Smooth muscle cell (in vitro differentiated cells): ENCODE measurements at regions not wholly inside any gene's neighbourhood (a gene's known extent, or its start where the extent isn't known, plus 50 kb on each side); places are given as distances from the start of the nearest gene placed in this dataset.

Experiments
- DNase-seq: peaks from one replicate; lab custom pipeline; 2025; ENCODE audit not compliant: unreplicated experiment; lab: John Stamatoyannopoulos, UW
- H2AFZ ChIP-seq: fragments of 200-600 bp; sonication (generic); 2 replicates; pipeline ENCODE4 v1.6.0; 2016; ENCODE audit warnings: antibody characterized with exemption, low read depth, mild to moderate bottlenecking
- H3F3A ChIP-seq: fragments of 200-600 bp; sonication (generic); 2 replicates; pipeline ENCODE4 v1.6.0; 2017; ENCODE audit warnings: antibody characterized with exemption, low read depth
- H3K27ac ChIP-seq: fragments of 200-600 bp; sonication (generic); 2 replicates; pipeline ENCODE4 v1.5.1; 2016; ENCODE audit warnings: low read depth, mild to moderate bottlenecking
- H3K27me3 ChIP-seq: fragments of 200-600 bp; sonication (generic); 2 replicates; pipeline ENCODE4 v1.6.1; 2016; ENCODE audit warnings: low read depth, mild to moderate bottlenecking
- H3K36me3 ChIP-seq: fragments of 200-600 bp; sonication (generic); 2 replicates; pipeline ENCODE4 v1.5.1; 2016; ENCODE audit warnings: low read depth
- H3K4me1 ChIP-seq: fragments of 200-600 bp; sonication (generic); 2 replicates; pipeline ENCODE4 v1.5.1; 2016; ENCODE audit warnings: low read depth
- H3K4me2 ChIP-seq: fragments of 200-600 bp; sonication (generic); 2 replicates; pipeline ENCODE4 v1.6.0; 2016; ENCODE audit warnings: mild to moderate bottlenecking
- H3K4me3 ChIP-seq: fragments of 200-600 bp; sonication (generic); 2 replicates; pipeline ENCODE4 v1.5.1; 2016; ENCODE audit warnings: mild to moderate bottlenecking
- H3K79me2 ChIP-seq: fragments of 200-600 bp; sonication (generic); 2 replicates; pipeline ENCODE4 v1.6.0; 2016; ENCODE audit warnings: low read depth, mild to moderate bottlenecking
- H3K9ac ChIP-seq: fragments of 200-600 bp; sonication (generic); 2 replicates; pipeline ENCODE4 v1.6.0; 2016; ENCODE audit warnings: low read depth
- H3K9me3 ChIP-seq: fragments of 200-600 bp; sonication (generic); replicated peaks from 2 replicates; pipeline ENCODE4 v1.5.1; 2016; ENCODE audit warnings: low read depth
- H4K20me1 ChIP-seq: fragments of 200-600 bp; sonication (generic); 2 replicates; pipeline ENCODE4 v1.6.0; 2016; ENCODE audit warnings: low read depth
- CTCF ChIP-seq: fragments of 200-600 bp; sonication (generic); IDR thresholded peaks from 2 replicates; pipeline ENCODE4 v1.5.1; 2017; ENCODE audit warnings: borderline replicate concordance, mild to moderate bottlenecking, antibody characterized with exemption; ENCODE audit not compliant: insufficient read depth, poor library complexity, severe bottlenecking
- WGBS: methylation state at CpG from one replicate; pipeline ENCODE4 v1.1.7; 2016; ENCODE audit warnings: low lambda C conversion rate; 5-methylcytosine and 5-hydroxymethylcytosine counted together

GRCh38 chr14:97850886-97851285 is 1053.7 kb downstream of the VRK1 start:
- no peaks in the 10 kb centered on the region for H3K27me3 ChIP-seq
- no peaks in the 10 kb centered on the region for H3K79me2 ChIP-seq
- no peak overlapping the region for H3K4me2 ChIP-seq
- 88% methylated on average over 6 of the region's 6 CpGs for WGBS
- no peak overlapping the region for H2AFZ ChIP-seq
- no peak overlapping the region for H3K9ac ChIP-seq
- no peaks in the 10 kb centered on the region for H3K36me3 ChIP-seq
- DNase-seq = no peak
- H4K20me1 ChIP-seq = no peaks in the 10 kb centered on the region
- H3K27ac ChIP-seq = no peak overlapping the region
- H3F3A ChIP-seq = no peaks in the 10 kb centered on the region
- TF ChIP-seq CTCF = no peak
- no peaks in the 10 kb centered on the region for H3K4me1 ChIP-seq
- H3K9me3 ChIP-seq = no peaks in the 10 kb centered on the region
- no peak overlapping the region for H3K4me3 ChIP-seq

- Histone ChIP-seq H3F3A (no peaks in the 10 kb centered on the region), H3K9ac (no peak overlapping the region), H3K27ac (no peak overlapping the region), H3K27me3 (no peaks in the 10 kb centered on the region), H3K36me3 (no peaks in the 10 kb centered on the region), H3K9me3 (no peaks in the 10 kb centered on the region), H2AFZ (no peak overlapping the region), H3K4me2 (no peak overlapping the region), H3K79me2 (no peaks in the 10 kb centered on the region), H4K20me1 (no peaks in the 10 kb centered on the region), H3K4me1 (no peaks in the 10 kb centered on the region), H3K4me3 (no peak overlapping the region)
- no peak for DNase-seq
- TF ChIP-seq CTCF = no peak
- WGBS = 93% methylated on average over 15 of the region's 15 CpGs
Observed at GRCh38 chr14:97851428-97851995, 1054.3 kb downstream of the VRK1 start.

- WGBS = 61% methylated on average over 9 of the region's 9 CpGs
- no peak for TF ChIP-seq CTCF
Observed at GRCh38 chr14:97854918-97855317, 1057.7 kb downstream of the VRK1 start.

GRCh38 chr14:97866195-97866594 is 1069.0 kb downstream of the VRK1 start:
- Histone ChIP-seq H3K27ac (peak overlapping the region; percentile 59), H2AFZ (no peak overlapping the region), H3K9me3 (no peaks in the 10 kb centered on the region), H3K79me2 (no peaks in the 10 kb centered on the region), H3K27me3 (no peaks in the 10 kb centered on the region), H3K9ac (no peak overlapping the region), H3K4me2 (no peak overlapping the region), H3K36me3 (no peaks in the 10 kb centered on the region), H3K4me1 (no peaks in the 10 kb centered on the region), H4K20me1 (no peaks in the 10 kb centered on the region), H3K4me3 (no peak overlapping the region), H3F3A (no peaks in the 10 kb centered on the region)
- DNase-seq = no peak
- WGBS = 66% methylated on average over 2 of the region's 2 CpGs
- no peak for TF ChIP-seq CTCF

More at GRCh38 chr14:97854918-97855317, 1057.7 kb downstream of the VRK1 start:
- no peak for DNase-seq
- Histone ChIP-seq H2AFZ (no peak overlapping the region), H3K4me2 (no peak overlapping the region), H3K36me3 (no peaks in the 10 kb centered on the region), H3F3A (no peaks in the 10 kb centered on the region), H4K20me1 (no peaks in the 10 kb centered on the region), H3K4me1 (no peaks in the 10 kb centered on the region), H3K4me3 (no peak overlapping the region), H3K9ac (no peak overlapping the region), H3K27me3 (no peaks in the 10 kb centered on the region), H3K27ac (no peak overlapping the region), H3K9me3 (no peaks in the 10 kb centered on the region), H3K79me2 (no peaks in the 10 kb centered on the region)
